Activated naive CD8-positive, alpha-beta T cell treated with anti-CD3 and anti-CD28 coated beads, Interleukin-2, amount 50 U/mL, for 24 hours (primary cell): ENCODE measurements at regions not wholly inside any gene's neighbourhood (a gene's known extent, or its start where the extent isn't known, plus 50 kb on each side); places are given as distances from the start of the nearest gene placed in this dataset.
A peak's percentile ranks its signal among the peaks of the same experiment; 100 is the strongest.
"Not testable (repeated sequence)": the region's sequence is repeated elsewhere in the genome, so short reads cannot be mapped to it uniquely, and the experiment has no call there.

ENCODE experiments used
- ATAC-seq: fragments of 150-1000 bp; cut with Tn5 transposase; one replicate; pipeline ENCODE4 v1.10.0; 2021
- DNase-seq: peaks from one replicate; pipeline ENCODE4 v3.0.0; 2021
- H3K27ac Mint-ChIP-seq: one replicate; pipeline ENCODE4 v1.8.0; 2021; ENCODE audit warnings: mild to moderate bottlenecking, mixed read lengths
- H3K27me3 Mint-ChIP-seq: one replicate; pipeline ENCODE4 v1.8.0; 2021; ENCODE audit warnings: mixed read lengths
- H3K36me3 Mint-ChIP-seq: one replicate; pipeline ENCODE4 v1.8.0; 2021; ENCODE audit warnings: low read depth, mixed read lengths
- H3K4me1 Mint-ChIP-seq: one replicate; pipeline ENCODE4 v1.8.0; 2021; ENCODE audit warnings: mixed read lengths
- H3K4me3 Mint-ChIP-seq: one replicate; pipeline ENCODE4 v1.8.0; 2021; ENCODE audit warnings: mild to moderate bottlenecking, moderate library complexity, mixed read lengths
- H3K9me3 Mint-ChIP-seq: one replicate; pipeline ENCODE4 v1.8.0; 2021; ENCODE audit warnings: mixed read lengths

- H3K36me3 Mint-ChIP-seq: no peaks in the 10 kb centered on the region
- no peak overlapping the region for H3K27ac Mint-ChIP-seq
- peak; percentile 78 for ATAC-seq
- no peaks in the 10 kb centered on the region for H3K4me1 Mint-ChIP-seq
- H3K27me3 Mint-ChIP-seq: no peaks in the 10 kb centered on the region
- DNase-seq: no peak
- peaks cover 4% of the 10 kb centered on the region for H3K9me3 Mint-ChIP-seq
- H3K4me3 Mint-ChIP-seq: no peak overlapping the region
Measured at GRCh38 chr7:20083781-20084180, 133.4 kb downstream of the MACC1 start.

GRCh38 chr7:20079080-20079479 lies 138.1 kb downstream of the MACC1 start:
- ATAC-seq (no peak), DNase-seq (no peak)
- H3K9me3 Mint-ChIP-seq: peaks cover 3% of the 10 kb centered on the region
- H3K4me3 Mint-ChIP-seq: no peak overlapping the region
- H3K27ac Mint-ChIP-seq: no peak overlapping the region
- H3K4me1 Mint-ChIP-seq: no peaks in the 10 kb centered on the region
- no peaks in the 10 kb centered on the region for H3K36me3 Mint-ChIP-seq
- no peaks in the 10 kb centered on the region for H3K27me3 Mint-ChIP-seq

- no peak for ATAC-seq
- H3K27me3 Mint-ChIP-seq: no peaks in the 10 kb centered on the region
- no peaks in the 10 kb centered on the region for H3K36me3 Mint-ChIP-seq
- no peak overlapping the region for H3K4me3 Mint-ChIP-seq
- no peak overlapping the region for H3K27ac Mint-ChIP-seq
- DNase-seq: no peak
- peaks cover 5% of the 10 kb centered on the region for H3K9me3 Mint-ChIP-seq
- no peaks in the 10 kb centered on the region for H3K4me1 Mint-ChIP-seq
Measured at GRCh38 chr7:20076835-20077234, 140.3 kb downstream of the MACC1 start.

GRCh38 chr7:20075992-20076820 lies 141.0 kb downstream of the MACC1 start:
- Mint-ChIP-seq H3K4me3 (no peak overlapping the region), H3K4me1 (no peaks in the 10 kb centered on the region), H3K27me3 (no peaks in the 10 kb centered on the region), H3K9me3 (peaks cover 5% of the 10 kb centered on the region), H3K36me3 (no peaks in the 10 kb centered on the region), H3K27ac (no peak overlapping the region)
- ATAC-seq (no peak), DNase-seq (no peak)

- H3K4me3 Mint-ChIP-seq: no peak overlapping the region
- H3K27ac Mint-ChIP-seq: no peak overlapping the region
- ATAC-seq (no peak), DNase-seq (no peak)
- H3K27me3 Mint-ChIP-seq: no peaks in the 10 kb centered on the region
- no peaks in the 10 kb centered on the region for H3K36me3 Mint-ChIP-seq
- H3K4me1 Mint-ChIP-seq: no peaks in the 10 kb centered on the region
- H3K9me3 Mint-ChIP-seq: peaks cover 5% of the 10 kb centered on the region
Measured at GRCh38 chr7:20075440-20075839, 141.7 kb downstream of the MACC1 start.

- H3K4me1 Mint-ChIP-seq: peaks cover 15% of the 10 kb centered on the region
- not testable (repeated sequence) for H3K4me3 Mint-ChIP-seq, ATAC-seq, H3K27ac Mint-ChIP-seq, H3K27me3 Mint-ChIP-seq, H3K36me3 Mint-ChIP-seq, DNase-seq
- H3K9me3 Mint-ChIP-seq: peaks cover 11% of the 10 kb centered on the region
Measured at GRCh38 chr7:20068004-20068403, 149.2 kb downstream of the MACC1 start.

GRCh38 chr7:20064974-20065862 lies 152.0 kb downstream of the MACC1 start:
- H3K27ac Mint-ChIP-seq: no peak overlapping the region
- no peak overlapping the region for H3K4me3 Mint-ChIP-seq
- H3K27me3 Mint-ChIP-seq: no peaks in the 10 kb centered on the region
- peaks cover 19% of the 10 kb centered on the region for H3K9me3 Mint-ChIP-seq
- peaks cover 15% of the 10 kb centered on the region for H3K4me1 Mint-ChIP-seq
- H3K36me3 Mint-ChIP-seq: no peaks in the 10 kb centered on the region
- DNase-seq: peak; percentile 2
- peak; percentile 80 for ATAC-seq

- Mint-ChIP-seq H3K4me1 (peaks cover 15% of the 10 kb centered on the region), H3K9me3 (peaks cover 19% of the 10 kb centered on the region), H3K27ac (no peak overlapping the region), H3K36me3 (no peaks in the 10 kb centered on the region), H3K27me3 (no peaks in the 10 kb centered on the region), H3K4me3 (no peak overlapping the region)
- DNase-seq (no peak), ATAC-seq (no peak)
Measured at GRCh38 chr7:20064181-20064970, 152.8 kb downstream of the MACC1 start.

- no peak for DNase-seq
- no peak overlapping the region for H3K4me3 Mint-ChIP-seq
- peaks cover 13% of the 10 kb centered on the region for H3K9me3 Mint-ChIP-seq
- H3K36me3 Mint-ChIP-seq: no peaks in the 10 kb centered on the region
- H3K4me1 Mint-ChIP-seq: peaks cover 15% of the 10 kb centered on the region
- H3K27ac Mint-ChIP-seq: no peak overlapping the region
- no peak for ATAC-seq
- H3K27me3 Mint-ChIP-seq: no peaks in the 10 kb centered on the region
Measured at GRCh38 chr7:20063644-20064043, 153.5 kb downstream of the MACC1 start.

GRCh38 chr7:20062932-20063331 lies 154.3 kb downstream of the MACC1 start:
- Mint-ChIP-seq H3K27ac (no peak overlapping the region), H3K27me3 (no peaks in the 10 kb centered on the region), H3K36me3 (no peaks in the 10 kb centered on the region), H3K4me1 (peaks cover 15% of the 10 kb centered on the region), H3K9me3 (peaks cover 13% of the 10 kb centered on the region), H3K4me3 (no peak overlapping the region)
- ATAC-seq (no peak), DNase-seq (no peak)

GRCh38 chr7:20053334-20054104 lies 163.7 kb downstream of the MACC1 start:
- Mint-ChIP-seq H3K27ac (no peak overlapping the region), H3K27me3 (no peaks in the 10 kb centered on the region), H3K4me3 (no peak overlapping the region), H3K9me3 (peaks cover 4% of the 10 kb centered on the region), H3K4me1 (no peaks in the 10 kb centered on the region), H3K36me3 (no peaks in the 10 kb centered on the region)
- DNase-seq (no peak), ATAC-seq (no peak)

- H3K4me3 Mint-ChIP-seq: no peak overlapping the region
- ATAC-seq (no peak), DNase-seq (no peak)
- H3K9me3 Mint-ChIP-seq: peaks cover 4% of the 10 kb centered on the region
- H3K27ac Mint-ChIP-seq: no peak overlapping the region
- no peaks in the 10 kb centered on the region for H3K36me3 Mint-ChIP-seq
- H3K4me1 Mint-ChIP-seq: no peaks in the 10 kb centered on the region
- H3K27me3 Mint-ChIP-seq: no peaks in the 10 kb centered on the region
Measured at GRCh38 chr7:20050241-20050966, 166.8 kb downstream of the MACC1 start.

GRCh38 chr7:20038676-20039075 lies 178.5 kb downstream of the MACC1 start:
- H3K27ac Mint-ChIP-seq: no peak overlapping the region
- H3K36me3 Mint-ChIP-seq: no peaks in the 10 kb centered on the region
- ATAC-seq: no peak
- no peak overlapping the region for H3K4me3 Mint-ChIP-seq
- no peaks in the 10 kb centered on the region for H3K27me3 Mint-ChIP-seq
- no peaks in the 10 kb centered on the region for H3K9me3 Mint-ChIP-seq
- DNase-seq: no peak
- H3K4me1 Mint-ChIP-seq: no peaks in the 10 kb centered on the region
